ENCODE measurements at regions not wholly inside any gene's neighbourhood (a gene's known extent, or its start where the extent isn't known, plus 50 kb on each side); places are given as distances from the start of the nearest gene placed in this dataset.

DNA sequence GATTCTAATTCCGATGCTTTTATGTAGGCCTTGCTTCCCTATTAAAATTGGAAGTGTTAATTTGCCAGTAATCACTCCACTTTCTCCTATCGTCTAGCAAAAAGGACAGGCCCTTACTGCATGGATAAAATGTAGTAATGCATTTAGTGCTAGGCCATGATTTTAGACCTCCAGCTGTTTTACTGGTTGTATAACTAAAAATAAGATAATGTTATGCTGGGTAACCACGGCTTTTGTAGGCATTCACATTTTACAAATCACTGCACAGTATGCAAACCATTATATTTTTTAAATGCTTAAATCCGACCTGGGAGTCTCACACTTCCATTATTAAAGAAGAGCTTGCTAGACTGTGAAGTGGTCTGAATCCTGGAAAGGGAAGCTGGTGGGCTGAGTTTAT lies 179.5 kb downstream of the TFAP2A start:
- no peaks in the 10 kb centered on the region for H3K36me3 Mint-ChIP-seq
- Histone ChIP-seq H3K9me3 (no peaks in the 10 kb centered on the region), H3K4me1 (ENCODE audit: control insufficient read depth in 1 of 2, extremely low read depth in 1 of 2, insufficient read depth in 2 of 2, low read length in 2 of 2) (no peaks in the 10 kb centered on the region), H3K36me3 (ENCODE audit: control insufficient read depth in 2 of 2, extremely low read depth in 1 of 2, insufficient read depth in 1 of 2, low read length in 1 of 2) (no peaks in the 10 kb centered on the region), H3K4me3 (ENCODE audit: control insufficient read depth in 1 of 2, extremely low read depth in 1 of 2, low read length in 1 of 2) (no peak overlapping the region), H3K27me3 (replicated peaks in 1 of 2; ENCODE audit: control insufficient read depth in 2 of 2, extremely low read depth in 1 of 2, insufficient read depth in 2 of 2, low read length in 1 of 2) (peaks cover 0 to 2% of the 10 kb centered on the region in 2 experiments), H3K27ac (ENCODE audit: low read length) (no peak overlapping the region)
- POLR2A ChIA-PET = no interaction called here
- no peaks in the 10 kb centered on the region for H3K9me3 Mint-ChIP-seq
- no peaks in the 10 kb centered on the region for H3K27me3 Mint-ChIP-seq
- no CpG with 5 or more reads among the region's 4 CpGs for WGBS (ENCODE audit: insufficient coverage)
- DNase-seq = no peak
- CTCF ChIA-PET = no interaction called here
- H3K27ac Mint-ChIP-seq = no peak overlapping the region
- no peak for ATAC-seq (replicated peaks in 1 of 4)
- no peak overlapping the region for H3K4me3 Mint-ChIP-seq
- H3K4me1 Mint-ChIP-seq = no peaks in the 10 kb centered on the region

DNA sequence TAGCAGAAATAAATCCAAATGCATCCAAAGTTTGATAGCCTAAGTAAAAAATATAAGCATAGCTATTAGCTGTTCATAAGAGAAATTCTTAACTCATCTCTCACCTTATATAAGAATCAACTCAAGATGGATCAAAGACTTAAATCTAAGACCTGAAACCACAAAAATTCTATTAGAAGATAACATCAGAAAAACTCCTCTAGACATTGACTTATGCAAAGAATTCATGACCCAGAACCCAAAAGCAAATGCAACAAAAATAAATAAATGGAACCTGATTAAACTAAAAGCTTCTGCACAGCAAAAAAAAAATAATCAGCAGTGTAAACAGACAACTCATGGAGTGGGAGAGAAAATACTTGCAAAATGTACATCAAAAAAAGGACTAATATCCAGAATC lies 184.3 kb downstream of the TFAP2A start:
- Histone ChIP-seq H3K9me3 (no peaks in the 10 kb centered on the region), H3K4me1 (ENCODE audit: control insufficient read depth in 1 of 2, extremely low read depth in 1 of 2, insufficient read depth in 2 of 2, low read length in 2 of 2) (no peaks in the 10 kb centered on the region), H3K27me3 (replicated peaks in 1 of 2; ENCODE audit: control insufficient read depth in 2 of 2, extremely low read depth in 1 of 2, insufficient read depth in 2 of 2, low read length in 1 of 2) (no peaks in the 10 kb centered on the region), H3K36me3 (ENCODE audit: control insufficient read depth in 2 of 2, extremely low read depth in 1 of 2, insufficient read depth in 1 of 2, low read length in 1 of 2) (no peaks in the 10 kb centered on the region), H3K27ac (ENCODE audit: low read length) (no peak overlapping the region), H3K4me3 (ENCODE audit: control insufficient read depth in 1 of 2, extremely low read depth in 1 of 2, low read length in 1 of 2) (no peak overlapping the region)
- no peak overlapping the region for H3K27ac Mint-ChIP-seq
- ATAC-seq (replicated peaks in 1 of 4) (no peak), DNase-seq (no peak)
- no peaks in the 10 kb centered on the region for H3K36me3 Mint-ChIP-seq
- POLR2A ChIA-PET = no interaction called here
- peaks cover 13 to 24% (median 14%) of the 10 kb centered on the region in 3 donors for H3K9me3 Mint-ChIP-seq
- no peak overlapping the region for H3K4me3 Mint-ChIP-seq
- H3K27me3 Mint-ChIP-seq = peaks cover 0 to 6% of the 10 kb centered on the region in 2 donors
- CTCF ChIA-PET = no interaction called here
- no peaks in the 10 kb centered on the region for H3K4me1 Mint-ChIP-seq

DNA sequence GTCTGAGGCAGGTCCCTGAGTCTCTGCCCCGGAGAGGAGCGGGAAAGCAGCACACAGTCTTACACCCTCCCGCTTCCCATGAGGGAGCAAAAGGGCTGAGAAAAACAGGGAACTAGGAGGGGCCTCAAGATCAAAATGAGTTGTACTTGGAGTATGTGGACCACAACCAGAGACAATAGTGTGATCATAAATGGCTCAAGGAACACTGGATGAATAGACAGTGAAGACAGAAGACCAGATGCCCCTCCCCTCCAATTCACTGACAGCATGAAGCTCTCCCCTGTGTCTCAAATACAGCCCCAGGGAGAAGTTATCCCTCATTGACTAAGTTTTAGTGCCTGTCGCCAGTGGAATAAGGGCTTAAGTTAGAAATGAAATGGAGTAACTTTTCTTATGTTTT lies 191.0 kb downstream of the TFAP2A start:
- Mint-ChIP-seq H3K4me1 (no peaks in the 10 kb centered on the region), H3K4me3 (no peak overlapping the region), H3K9me3 (peaks cover 17 to 30% (median 19%) of the 10 kb centered on the region in 3 donors), H3K36me3 (no peaks in the 10 kb centered on the region), H3K27ac (no peak overlapping the region), H3K27me3 (peaks cover 0 to 19% of the 10 kb centered on the region in 2 donors)
- Histone ChIP-seq H3K9me3 (no peaks in the 10 kb centered on the region), H3K27me3 (replicated peaks in 1 of 2; ENCODE audit: control insufficient read depth in 2 of 2, extremely low read depth in 1 of 2, insufficient read depth in 2 of 2, low read length in 1 of 2) (peaks cover 0 to 4% of the 10 kb centered on the region in 2 experiments), H3K4me3 (ENCODE audit: control insufficient read depth in 1 of 2, extremely low read depth in 1 of 2, low read length in 1 of 2) (no peak overlapping the region), H3K4me1 (ENCODE audit: control insufficient read depth in 1 of 2, extremely low read depth in 1 of 2, insufficient read depth in 2 of 2, low read length in 2 of 2) (no peaks in the 10 kb centered on the region), H3K36me3 (ENCODE audit: control insufficient read depth in 2 of 2, extremely low read depth in 1 of 2, insufficient read depth in 1 of 2, low read length in 1 of 2) (no peaks in the 10 kb centered on the region), H3K27ac (ENCODE audit: low read length) (no peak overlapping the region)
- CTCF ChIA-PET = no interaction called here
- ATAC-seq (replicated peaks in 1 of 4) = no peak
- POLR2A ChIA-PET = no interaction called here
- no CpG with 5 or more reads among the region's 4 CpGs for WGBS (ENCODE audit: insufficient coverage)
- no peak for DNase-seq

- 50% methylated on average over 2 of the region's 5 CpGs for WGBS (ENCODE audit: insufficient coverage)
- DNase-seq = no peak
- Mint-ChIP-seq H3K4me1 (no peaks in the 10 kb centered on the region), H3K27ac (no peak overlapping the region), H3K4me3 (no peak overlapping the region), H3K9me3 (peaks cover 5 to 13% (median 11%) of the 10 kb centered on the region in 3 donors), H3K27me3 (peaks cover 0 to 19% of the 10 kb centered on the region in 2 donors), H3K36me3 (no peaks in the 10 kb centered on the region)
- Histone ChIP-seq H3K36me3 (ENCODE audit: control insufficient read depth in 2 of 2, extremely low read depth in 1 of 2, insufficient read depth in 1 of 2, low read length in 1 of 2) (no peaks in the 10 kb centered on the region), H3K4me1 (ENCODE audit: control insufficient read depth in 1 of 2, extremely low read depth in 1 of 2, insufficient read depth in 2 of 2, low read length in 2 of 2) (no peaks in the 10 kb centered on the region), H3K27me3 (replicated peaks in 1 of 2; ENCODE audit: control insufficient read depth in 2 of 2, extremely low read depth in 1 of 2, insufficient read depth in 2 of 2, low read length in 1 of 2) (peaks cover 0 to 4% of the 10 kb centered on the region in 2 experiments), H3K9me3 (no peaks in the 10 kb centered on the region), H3K4me3 (ENCODE audit: control insufficient read depth in 1 of 2, extremely low read depth in 1 of 2, low read length in 1 of 2) (no peak overlapping the region), H3K27ac (ENCODE audit: low read length) (no peak overlapping the region)
- ATAC-seq (replicated peaks in 1 of 4) = no peak
- CTCF ChIA-PET = no interaction called here
- POLR2A ChIA-PET = no interaction called here
These were observed 193.7 kb downstream of the TFAP2A start for GRCh38 chr6:10221178-10221577.

DNA sequence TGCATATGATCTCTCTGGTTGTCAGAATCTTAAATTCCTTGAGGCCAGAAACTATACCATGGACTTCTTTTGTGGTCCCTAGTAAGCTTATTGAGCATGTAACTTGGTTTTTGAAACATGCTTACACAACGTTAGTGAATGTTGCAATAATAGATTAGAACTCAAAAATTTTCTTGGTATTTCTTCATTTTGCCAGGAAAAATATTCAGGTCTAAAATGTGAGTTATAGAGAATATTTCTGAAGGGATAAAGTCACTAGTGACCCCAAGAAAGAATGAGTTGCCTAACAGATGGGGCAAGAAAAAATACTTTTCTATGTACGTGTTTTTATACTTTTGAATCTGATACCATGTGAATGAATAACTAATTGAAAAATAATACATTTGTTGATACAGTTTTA lies 195.4 kb downstream of the TFAP2A start:
- ChIA-PET POLR2A (no interaction called here), CTCF (no interaction called here)
- no peak overlapping the region for H3K4me3 Mint-ChIP-seq
- no peaks in the 10 kb centered on the region for H3K36me3 Mint-ChIP-seq
- H3K4me1 Mint-ChIP-seq = no peaks in the 10 kb centered on the region
- no peak overlapping the region for H3K27ac Mint-ChIP-seq
- H3K36me3 ChIP-seq (ENCODE audit: control insufficient read depth in 2 of 2, extremely low read depth in 1 of 2, insufficient read depth in 1 of 2, low read length in 1 of 2) = no peaks in the 10 kb centered on the region
- H3K4me1 ChIP-seq (ENCODE audit: control insufficient read depth in 1 of 2, extremely low read depth in 1 of 2, insufficient read depth in 2 of 2, low read length in 2 of 2) = no peaks in the 10 kb centered on the region
- H3K27ac ChIP-seq (ENCODE audit: low read length) = no peak overlapping the region
- no peak overlapping the region for H3K4me3 ChIP-seq (ENCODE audit: control insufficient read depth in 1 of 2, extremely low read depth in 1 of 2, low read length in 1 of 2)
- DNase-seq (no peak), ATAC-seq (replicated peaks in 1 of 4) (no peak)
- H3K27me3 ChIP-seq (replicated peaks in 1 of 2; ENCODE audit: control insufficient read depth in 2 of 2, extremely low read depth in 1 of 2, insufficient read depth in 2 of 2, low read length in 1 of 2) = peaks cover 0 to 7% of the 10 kb centered on the region in 2 experiments
- peaks cover 0 to 3% (median 0%) of the 10 kb centered on the region in 3 donors for H3K9me3 Mint-ChIP-seq
- H3K27me3 Mint-ChIP-seq = peaks cover 0 to 6% of the 10 kb centered on the region in 2 donors
- no CpG with 5 or more reads among the region's 2 CpGs for WGBS (ENCODE audit: insufficient coverage)
- H3K9me3 ChIP-seq = no peaks in the 10 kb centered on the region

- H3K9me3 Mint-ChIP-seq = peaks cover 0 to 3% (median 0%) of the 10 kb centered on the region in 3 donors
- ATAC-seq (replicated peaks in 1 of 4) = no peak
- H3K36me3 ChIP-seq (ENCODE audit: control insufficient read depth in 2 of 2, extremely low read depth in 1 of 2, insufficient read depth in 1 of 2, low read length in 1 of 2) = no peaks in the 10 kb centered on the region
These were observed 197.8 kb downstream of the TFAP2A start for GRCh38 chr6:10217111-10217510.

More at GRCh38 chr6:10217111-10217510, 197.8 kb downstream of the TFAP2A start:
- ChIA-PET CTCF (no interaction called here), POLR2A (no interaction called here)
- Histone ChIP-seq H3K9me3 (no peaks in the 10 kb centered on the region), H3K4me3 (ENCODE audit: control insufficient read depth in 1 of 2, extremely low read depth in 1 of 2, low read length in 1 of 2) (no peak overlapping the region), H3K4me1 (ENCODE audit: control insufficient read depth in 1 of 2, extremely low read depth in 1 of 2, insufficient read depth in 2 of 2, low read length in 2 of 2) (no peaks in the 10 kb centered on the region), H3K27me3 (replicated peaks in 1 of 2; ENCODE audit: control insufficient read depth in 2 of 2, extremely low read depth in 1 of 2, insufficient read depth in 2 of 2, low read length in 1 of 2) (peaks cover 0 to 3% of the 10 kb centered on the region in 2 experiments), H3K27ac (ENCODE audit: low read length) (no peak overlapping the region)
- Mint-ChIP-seq H3K4me3 (no peak overlapping the region), H3K4me1 (no peaks in the 10 kb centered on the region), H3K36me3 (no peaks in the 10 kb centered on the region), H3K27me3 (peaks cover 0 to 3% of the 10 kb centered on the region in 2 donors), H3K27ac (no peak overlapping the region)
- no peak for DNase-seq
- 17% methylated on average over 1 of the region's 5 CpGs for WGBS (ENCODE audit: insufficient coverage)
